DND-41 (cell line): ENCODE measurements at regions not wholly inside any gene's neighbourhood (a gene's known extent, or its start where the extent isn't known, plus 50 kb on each side); places are given as distances from the start of the nearest gene placed in this dataset.

ENCODE experiments used
- EZH2 ChIP-seq: IDR thresholded peaks from 3 replicates; pipeline ENCODE4 v1.6.1; 2012; ENCODE audit warnings: borderline replicate concordance, low read depth, mild to moderate bottlenecking, moderate library complexity, low read length, inconsistent platforms; ENCODE audit not compliant: severe bottlenecking
- TF ChIP-seq, protein P1 (sequence below): IDR thresholded peaks from 2 replicates; pipeline ENCODE4 v1.5.1; 2012; ENCODE audit warnings: borderline replicate concordance, low read length, moderate library complexity, mild to moderate bottlenecking; ENCODE audit not compliant: poor library complexity, severe bottlenecking; ENCODE audit errors: extremely low read depth

DNA sequence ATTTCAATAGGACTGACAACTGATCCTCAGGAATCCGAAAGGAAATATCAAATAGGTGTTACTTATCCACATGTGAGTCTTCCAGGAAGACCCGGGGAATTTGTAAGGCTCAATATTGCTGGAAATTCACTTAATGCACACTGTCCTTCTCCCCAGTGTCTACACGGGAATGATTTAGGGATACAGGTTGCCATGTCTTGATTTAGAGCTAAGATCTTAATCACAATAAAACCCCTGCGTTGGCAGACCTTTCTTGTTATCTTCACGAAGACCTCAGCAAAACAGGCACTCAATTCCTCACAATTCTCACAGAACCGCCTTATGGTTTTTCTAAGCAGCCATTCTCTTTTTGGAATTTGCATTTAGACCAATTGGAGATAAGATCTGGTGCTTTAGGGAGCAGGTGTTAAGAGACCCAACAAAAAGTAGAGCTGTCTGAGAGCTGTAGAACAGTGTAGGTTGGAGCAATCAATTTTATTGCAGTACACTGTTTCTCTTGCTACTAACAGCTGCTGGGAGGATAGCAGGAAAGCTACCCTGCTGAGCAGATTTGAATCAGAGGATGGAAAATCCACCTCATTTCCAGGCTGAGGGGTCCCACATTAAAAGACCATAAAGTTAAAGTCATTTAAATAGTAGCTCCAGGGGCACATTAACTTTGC, 925.7 kb downstream of the EPHA3 start:
- TF ChIP-seq, protein P1, sequence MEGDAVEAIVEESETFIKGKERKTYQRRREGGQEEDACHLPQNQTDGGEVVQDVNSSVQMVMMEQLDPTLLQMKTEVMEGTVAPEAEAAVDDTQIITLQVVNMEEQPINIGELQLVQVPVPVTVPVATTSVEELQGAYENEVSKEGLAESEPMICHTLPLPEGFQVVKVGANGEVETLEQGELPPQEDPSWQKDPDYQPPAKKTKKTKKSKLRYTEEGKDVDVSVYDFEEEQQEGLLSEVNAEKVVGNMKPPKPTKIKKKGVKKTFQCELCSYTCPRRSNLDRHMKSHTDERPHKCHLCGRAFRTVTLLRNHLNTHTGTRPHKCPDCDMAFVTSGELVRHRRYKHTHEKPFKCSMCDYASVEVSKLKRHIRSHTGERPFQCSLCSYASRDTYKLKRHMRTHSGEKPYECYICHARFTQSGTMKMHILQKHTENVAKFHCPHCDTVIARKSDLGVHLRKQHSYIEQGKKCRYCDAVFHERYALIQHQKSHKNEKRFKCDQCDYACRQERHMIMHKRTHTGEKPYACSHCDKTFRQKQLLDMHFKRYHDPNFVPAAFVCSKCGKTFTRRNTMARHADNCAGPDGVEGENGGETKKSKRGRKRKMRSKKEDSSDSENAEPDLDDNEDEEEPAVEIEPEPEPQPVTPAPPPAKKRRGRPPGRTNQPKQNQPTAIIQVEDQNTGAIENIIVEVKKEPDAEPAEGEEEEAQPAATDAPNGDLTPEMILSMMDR, result no peak
- no peak for TF ChIP-seq EZH2
